ENCODE measurements at regions not wholly inside any gene's neighbourhood (a gene's known extent, or its start where the extent isn't known, plus 50 kb on each side); places are given as distances from the start of the nearest gene placed in this dataset.

DNA sequence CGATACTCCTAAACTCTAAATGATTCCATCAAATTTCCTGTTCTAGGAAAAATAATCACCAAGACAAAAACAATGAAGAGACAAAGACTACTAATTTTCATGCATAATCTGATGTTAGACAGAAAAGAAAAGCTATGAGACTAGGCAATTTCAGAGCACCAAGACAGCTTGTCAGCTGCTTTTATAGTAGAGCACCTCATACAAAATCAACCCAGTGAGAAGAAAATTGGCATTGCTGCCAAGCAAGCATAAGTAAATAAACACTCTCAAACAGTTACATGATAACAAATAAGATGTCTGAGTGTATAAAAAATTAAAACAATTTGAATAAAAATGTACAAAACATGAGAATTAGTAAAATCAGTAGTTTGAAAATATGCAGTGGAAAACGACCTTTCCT is 1544.6 kb downstream of the C4orf33 start:
- 60% methylated on average over 2 of the region's 2 CpGs for WGBS

GRCh38 chr4:130646886-130647285 is 1550.9 kb downstream of the C4orf33 start:
- no peak for TF ChIP-seq FOXA1 (IDR thresholded peaks at IDR 0.05)
- TF ChIP-seq HNF4A (conservative IDR thresholded peaks at IDR 0.05): no peak
- TF ChIP-seq SP1 (IDR thresholded peaks at IDR 0.05): no peak
- TF ChIP-seq JUND (IDR thresholded peaks at IDR 0.05): no peak
- TF ChIP-seq, protein P1, sequence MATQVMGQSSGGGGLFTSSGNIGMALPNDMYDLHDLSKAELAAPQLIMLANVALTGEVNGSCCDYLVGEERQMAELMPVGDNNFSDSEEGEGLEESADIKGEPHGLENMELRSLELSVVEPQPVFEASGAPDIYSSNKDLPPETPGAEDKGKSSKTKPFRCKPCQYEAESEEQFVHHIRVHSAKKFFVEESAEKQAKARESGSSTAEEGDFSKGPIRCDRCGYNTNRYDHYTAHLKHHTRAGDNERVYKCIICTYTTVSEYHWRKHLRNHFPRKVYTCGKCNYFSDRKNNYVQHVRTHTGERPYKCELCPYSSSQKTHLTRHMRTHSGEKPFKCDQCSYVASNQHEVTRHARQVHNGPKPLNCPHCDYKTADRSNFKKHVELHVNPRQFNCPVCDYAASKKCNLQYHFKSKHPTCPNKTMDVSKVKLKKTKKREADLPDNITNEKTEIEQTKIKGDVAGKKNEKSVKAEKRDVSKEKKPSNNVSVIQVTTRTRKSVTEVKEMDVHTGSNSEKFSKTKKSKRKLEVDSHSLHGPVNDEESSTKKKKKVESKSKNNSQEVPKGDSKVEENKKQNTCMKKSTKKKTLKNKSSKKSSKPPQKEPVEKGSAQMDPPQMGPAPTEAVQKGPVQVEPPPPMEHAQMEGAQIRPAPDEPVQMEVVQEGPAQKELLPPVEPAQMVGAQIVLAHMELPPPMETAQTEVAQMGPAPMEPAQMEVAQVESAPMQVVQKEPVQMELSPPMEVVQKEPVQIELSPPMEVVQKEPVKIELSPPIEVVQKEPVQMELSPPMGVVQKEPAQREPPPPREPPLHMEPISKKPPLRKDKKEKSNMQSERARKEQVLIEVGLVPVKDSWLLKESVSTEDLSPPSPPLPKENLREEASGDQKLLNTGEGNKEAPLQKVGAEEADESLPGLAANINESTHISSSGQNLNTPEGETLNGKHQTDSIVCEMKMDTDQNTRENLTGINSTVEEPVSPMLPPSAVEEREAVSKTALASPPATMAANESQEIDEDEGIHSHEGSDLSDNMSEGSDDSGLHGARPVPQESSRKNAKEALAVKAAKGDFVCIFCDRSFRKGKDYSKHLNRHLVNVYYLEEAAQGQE (IDR thresholded peaks at IDR 0.05): no peak
- TF ChIP-seq, protein P2, sequence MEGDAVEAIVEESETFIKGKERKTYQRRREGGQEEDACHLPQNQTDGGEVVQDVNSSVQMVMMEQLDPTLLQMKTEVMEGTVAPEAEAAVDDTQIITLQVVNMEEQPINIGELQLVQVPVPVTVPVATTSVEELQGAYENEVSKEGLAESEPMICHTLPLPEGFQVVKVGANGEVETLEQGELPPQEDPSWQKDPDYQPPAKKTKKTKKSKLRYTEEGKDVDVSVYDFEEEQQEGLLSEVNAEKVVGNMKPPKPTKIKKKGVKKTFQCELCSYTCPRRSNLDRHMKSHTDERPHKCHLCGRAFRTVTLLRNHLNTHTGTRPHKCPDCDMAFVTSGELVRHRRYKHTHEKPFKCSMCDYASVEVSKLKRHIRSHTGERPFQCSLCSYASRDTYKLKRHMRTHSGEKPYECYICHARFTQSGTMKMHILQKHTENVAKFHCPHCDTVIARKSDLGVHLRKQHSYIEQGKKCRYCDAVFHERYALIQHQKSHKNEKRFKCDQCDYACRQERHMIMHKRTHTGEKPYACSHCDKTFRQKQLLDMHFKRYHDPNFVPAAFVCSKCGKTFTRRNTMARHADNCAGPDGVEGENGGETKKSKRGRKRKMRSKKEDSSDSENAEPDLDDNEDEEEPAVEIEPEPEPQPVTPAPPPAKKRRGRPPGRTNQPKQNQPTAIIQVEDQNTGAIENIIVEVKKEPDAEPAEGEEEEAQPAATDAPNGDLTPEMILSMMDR (IDR thresholded peaks at IDR 0.05; ENCODE audit: low read depth, low read length, missing input control): no peak
- TF ChIP-seq GABPA (IDR thresholded peaks at IDR 0.05 in 1 of 2, conservative IDR thresholded peaks at IDR 0.05 in 1 of 2): no peak
- no peak for TF ChIP-seq RAD21 (IDR thresholded peaks at IDR 0.05)
- TF ChIP-seq YY1 (IDR thresholded peaks at IDR 0.05): no peak
- no peak for TF ChIP-seq TAF1 (conservative IDR thresholded peaks at IDR 0.05)
- no peak for TF ChIP-seq NR2F2 (IDR thresholded peaks at IDR 0.05)
- TF ChIP-seq, protein P3, sequence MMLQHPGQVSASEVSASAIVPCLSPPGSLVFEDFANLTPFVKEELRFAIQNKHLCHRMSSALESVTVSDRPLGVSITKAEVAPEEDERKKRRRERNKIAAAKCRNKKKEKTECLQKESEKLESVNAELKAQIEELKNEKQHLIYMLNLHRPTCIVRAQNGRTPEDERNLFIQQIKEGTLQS (IDR thresholded peaks at IDR 0.05): no peak
- no peak for TF ChIP-seq EGR1 (IDR thresholded peaks at IDR 0.05; ENCODE audit: low read depth in 2 of 2)
- TF ChIP-seq, protein P4, sequence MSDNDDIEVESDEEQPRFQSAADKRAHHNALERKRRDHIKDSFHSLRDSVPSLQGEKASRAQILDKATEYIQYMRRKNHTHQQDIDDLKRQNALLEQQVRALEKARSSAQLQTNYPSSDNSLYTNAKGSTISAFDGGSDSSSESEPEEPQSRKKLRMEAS (IDR thresholded peaks at IDR 0.05): no peak
- TF ChIP-seq HNF4G (IDR thresholded peaks at IDR 0.05): no peak
- Histone ChIP-seq H3K36me3 (ENCODE audit: control insufficient read depth in 4 of 4, insufficient read depth in 3 of 4, low read depth in 1 of 4, low read length in 3 of 4) (no peaks in the 10 kb centered on the region), H3K4me1 (ENCODE audit: control insufficient read depth in 4 of 4, insufficient read depth in 4 of 4, low read length in 3 of 4) (no peaks in the 10 kb centered on the region), H3K9me3 (ENCODE audit: control insufficient read depth in 4 of 4, low read length in 3 of 4) (no peaks in the 10 kb centered on the region), H3K9ac (ENCODE audit: low read depth in 1 of 2, low read length in 2 of 2) (no peak overlapping the region), H3K27me3 (ENCODE audit: control insufficient read depth in 4 of 4, insufficient read depth in 4 of 4, low read length in 3 of 4) (peaks cover 0 to 2% (median 0%) of the 10 kb centered on the region in 4 donors), H3K27ac (ENCODE audit: low read depth in 1 of 2, low read length in 2 of 2) (no peak overlapping the region), H3K4me3 (ENCODE audit: low read depth in 1 of 3, low read length in 3 of 3) (no peak overlapping the region)
- no peak for DNase-seq (ENCODE audit: low spot score)

More for the DNA sequence above, 1544.6 kb downstream of the C4orf33 start:
- TF ChIP-seq JUND (IDR thresholded peaks at IDR 0.05) (no peak), HNF4G (IDR thresholded peaks at IDR 0.05) (no peak), EGR1 (IDR thresholded peaks at IDR 0.05; ENCODE audit: low read depth in 2 of 2) (no peak), GABPA (IDR thresholded peaks at IDR 0.05 in 1 of 2, conservative IDR thresholded peaks at IDR 0.05 in 1 of 2) (no peak), NR2F2 (IDR thresholded peaks at IDR 0.05) (no peak), FOXA2 (IDR thresholded peaks at IDR 0.05) (no peak), YY1 (IDR thresholded peaks at IDR 0.05) (no peak), HNF4A (conservative IDR thresholded peaks at IDR 0.05) (no peak), RAD21 (IDR thresholded peaks at IDR 0.05) (no peak), FOXA1 (IDR thresholded peaks at IDR 0.05) (no peak), SP1 (IDR thresholded peaks at IDR 0.05) (no peak)
- TF ChIP-seq, protein P4 (IDR thresholded peaks at IDR 0.05): no peak
- TF ChIP-seq, protein P5, sequence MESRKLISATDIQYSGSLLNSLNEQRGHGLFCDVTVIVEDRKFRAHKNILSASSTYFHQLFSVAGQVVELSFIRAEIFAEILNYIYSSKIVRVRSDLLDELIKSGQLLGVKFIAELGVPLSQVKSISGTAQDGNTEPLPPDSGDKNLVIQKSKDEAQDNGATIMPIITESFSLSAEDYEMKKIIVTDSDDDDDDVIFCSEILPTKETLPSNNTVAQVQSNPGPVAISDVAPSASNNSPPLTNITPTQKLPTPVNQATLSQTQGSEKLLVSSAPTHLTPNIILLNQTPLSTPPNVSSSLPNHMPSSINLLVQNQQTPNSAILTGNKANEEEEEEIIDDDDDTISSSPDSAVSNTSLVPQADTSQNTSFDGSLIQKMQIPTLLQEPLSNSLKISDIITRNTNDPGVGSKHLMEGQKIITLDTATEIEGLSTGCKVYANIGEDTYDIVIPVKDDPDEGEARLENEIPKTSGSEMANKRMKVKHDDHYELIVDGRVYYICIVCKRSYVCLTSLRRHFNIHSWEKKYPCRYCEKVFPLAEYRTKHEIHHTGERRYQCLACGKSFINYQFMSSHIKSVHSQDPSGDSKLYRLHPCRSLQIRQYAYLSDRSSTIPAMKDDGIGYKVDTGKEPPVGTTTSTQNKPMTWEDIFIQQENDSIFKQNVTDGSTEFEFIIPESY (IDR thresholded peaks at IDR 0.05): no peak
- TF ChIP-seq, protein P2 (IDR thresholded peaks at IDR 0.05; ENCODE audit: low read depth, low read length, missing input control): no peak
- TF ChIP-seq, protein P3 (IDR thresholded peaks at IDR 0.05): no peak
- no peak overlapping the region for H3K9ac ChIP-seq (ENCODE audit: low read depth in 1 of 2, low read length in 2 of 2)
- no peaks in the 10 kb centered on the region for H3K36me3 ChIP-seq (ENCODE audit: control insufficient read depth in 4 of 4, insufficient read depth in 3 of 4, low read depth in 1 of 4, low read length in 3 of 4)
- no peak overlapping the region for H3K4me3 ChIP-seq (ENCODE audit: low read depth in 1 of 3, low read length in 3 of 3)
- no peaks in the 10 kb centered on the region for H3K9me3 ChIP-seq (ENCODE audit: control insufficient read depth in 4 of 4, low read length in 3 of 4)
- H3K27me3 ChIP-seq (ENCODE audit: control insufficient read depth in 4 of 4, insufficient read depth in 4 of 4, low read length in 3 of 4): no peaks in the 10 kb centered on the region
- no peak overlapping the region for H3K27ac ChIP-seq (ENCODE audit: low read depth in 1 of 2, low read length in 2 of 2)
- DNase-seq (ENCODE audit: low spot score): no peak
- no peaks in the 10 kb centered on the region for H3K4me1 ChIP-seq (ENCODE audit: control insufficient read depth in 4 of 4, insufficient read depth in 4 of 4, low read length in 3 of 4)
